ENCODE measurements at regions not wholly inside any gene's neighbourhood (a gene's known extent, or its start where the extent isn't known, plus 50 kb on each side); places are given as distances from the start of the nearest gene placed in this dataset.

GRCh38 chr4:63841266-63841665 is 568.0 kb downstream of the TECRL start:
- TF ChIP-seq POLR2AphosphoS5 (IDR thresholded peaks at IDR 0.05; ENCODE audit: low read depth, low read length) (no peak), POLR2A (IDR thresholded peaks at IDR 0.05; ENCODE audit: low read depth, low read length) (no peak), TAF1 (IDR thresholded peaks at IDR 0.05; ENCODE audit: borderline replicate concordance, low read depth, low read length) (no peak)
